ENCODE measurements at regions not wholly inside any gene's neighbourhood (a gene's known extent, or its start where the extent isn't known, plus 50 kb on each side); places are given as distances from the start of the nearest gene placed in this dataset.

GRCh38 chr13:54484166-54484565, 1455.6 kb downstream of the OLFM4 start:
- H3K27me3 ChIP-seq, result no peaks in the 10 kb centered on the region
- DNase-seq, result no peak
- H3K36me3 ChIP-seq, result no peaks in the 10 kb centered on the region
- no peaks in the 10 kb centered on the region for H3K4me1 ChIP-seq
- H3K9me3 ChIP-seq, result no peaks in the 10 kb centered on the region
- no peak overlapping the region for H3K27ac ChIP-seq
- H3K4me3 ChIP-seq, result no peak overlapping the region
- no peak for TF ChIP-seq CTCF (IDR thresholded peaks at IDR 0.05)
- TF ChIP-seq POLR2A (IDR thresholded peaks at IDR 0.05), result no peak

- DNase-seq, result no peak
- TF ChIP-seq CTCF (IDR thresholded peaks at IDR 0.05) (no peak), POLR2A (IDR thresholded peaks at IDR 0.05) (no peak)
- no peak overlapping the region for H3K4me3 ChIP-seq
- no peaks in the 10 kb centered on the region for H3K27me3 ChIP-seq
- H3K4me1 ChIP-seq, result no peaks in the 10 kb centered on the region
- no peak overlapping the region for H3K27ac ChIP-seq
- H3K36me3 ChIP-seq, result no peaks in the 10 kb centered on the region
- H3K9me3 ChIP-seq, result no peaks in the 10 kb centered on the region
Measured at GRCh38 chr13:54486421-54487166, 1458.0 kb downstream of the OLFM4 start.

GRCh38 chr13:54489359-54489758, 1460.7 kb downstream of the OLFM4 start:
- H3K36me3 ChIP-seq, result no peaks in the 10 kb centered on the region
- TF ChIP-seq CTCF (IDR thresholded peaks at IDR 0.05), result no peak
- TF ChIP-seq POLR2A (IDR thresholded peaks at IDR 0.05), result no peak
- H3K4me1 ChIP-seq, result no peaks in the 10 kb centered on the region
- no peak overlapping the region for H3K4me3 ChIP-seq
- H3K27me3 ChIP-seq, result no peaks in the 10 kb centered on the region
- no peak overlapping the region for H3K27ac ChIP-seq
- DNase-seq, result no peak
- H3K9me3 ChIP-seq, result no peaks in the 10 kb centered on the region

- H3K4me1 ChIP-seq, result no peaks in the 10 kb centered on the region
- no peak overlapping the region for H3K27ac ChIP-seq
- no peaks in the 10 kb centered on the region for H3K36me3 ChIP-seq
- TF ChIP-seq POLR2A (IDR thresholded peaks at IDR 0.05) (no peak), CTCF (IDR thresholded peaks at IDR 0.05) (no peak)
- no peak for DNase-seq
- H3K4me3 ChIP-seq, result no peak overlapping the region
- no peaks in the 10 kb centered on the region for H3K9me3 ChIP-seq
- no peaks in the 10 kb centered on the region for H3K27me3 ChIP-seq
Measured at GRCh38 chr13:54492995-54493394, 1464.4 kb downstream of the OLFM4 start.

- Histone ChIP-seq H3K9me3 (no peaks in the 10 kb centered on the region), H3K4me3 (no peak overlapping the region), H3K27ac (no peak overlapping the region), H3K27me3 (no peaks in the 10 kb centered on the region), H3K36me3 (no peaks in the 10 kb centered on the region), H3K4me1 (no peaks in the 10 kb centered on the region)
- no peak for TF ChIP-seq CTCF (IDR thresholded peaks at IDR 0.05)
- TF ChIP-seq POLR2A (IDR thresholded peaks at IDR 0.05), result no peak
- DNase-seq, result no peak
Measured at GRCh38 chr13:54511366-54511765, 1482.8 kb downstream of the OLFM4 start.

- TF ChIP-seq POLR2A (IDR thresholded peaks at IDR 0.05) (no peak), CTCF (IDR thresholded peaks at IDR 0.05) (no peak)
- Histone ChIP-seq H3K4me1 (no peaks in the 10 kb centered on the region), H3K36me3 (no peaks in the 10 kb centered on the region), H3K27ac (no peak overlapping the region), H3K27me3 (no peaks in the 10 kb centered on the region), H3K4me3 (no peak overlapping the region), H3K9me3 (no peaks in the 10 kb centered on the region)
- no peak for DNase-seq
Measured at GRCh38 chr13:54513254-54513653, 1484.6 kb downstream of the OLFM4 start.

All from Peyer's patch (tissue), 4 donors.